CD4-positive, alpha-beta T cell (primary cell): ENCODE measurements at regions not wholly inside any gene's neighbourhood (a gene's known extent, or its start where the extent isn't known, plus 50 kb on each side); places are given as distances from the start of the nearest gene placed in this dataset.

ENCODE experiments used
- ATAC-seq: fragments of 200-7000 bp; cut with Tn5 transposase; one replicate; pipeline ENCODE4 v1.10.0; 2022; ENCODE audit warnings: mild to moderate bottlenecking; ENCODE audit not compliant: poor library complexity
- CTCF ChIA-PET: fragments of 350-600 bp; sonication (Branson Sonifier 250); formaldehyde crosslinking; loops from one replicate; lab custom pipeline; 2021; ENCODE audit warnings: antibody characterized with exemption, inconsistent platforms; lab: Charles Lee
- POLR2A ChIA-PET: fragments of 350-600 bp; sonication (Branson Sonifier 250); formaldehyde crosslinking; loops from one replicate; lab custom pipeline; 2021; ENCODE audit warnings: antibody characterized with exemption, inconsistent platforms; lab: Charles Lee
- DNase-seq, 14 experiments: peaks; one replicate each; pipeline ENCODE4 v3.0.0-alpha.2; 2013 to 2020; ENCODE audit warnings: mixed read lengths in 2 of 14
- H3K27ac ChIP-seq, 2 donors: one replicate each; pipeline versions ENCODE4 v1.5.1 to v1.7.0; 2013; ENCODE audit warnings: low read length in 2 of 2, low read depth in 1 of 2, mild to moderate bottlenecking in 1 of 2
- H3K27me3 ChIP-seq, 2 experiments: 1 replicate in 1 of 2; 2 replicates in 1 of 2; pipeline versions ENCODE4 v1.6.1 to v1.7.0; 2013; ENCODE audit warnings: low read length in 2 of 2, control low read depth in 1 of 2, mild to moderate bottlenecking in 1 of 2, moderate library complexity in 1 of 2; ENCODE audit not compliant: insufficient read depth in 2 of 2, control insufficient read depth in 1 of 2
- H3K36me3 ChIP-seq: one replicate; pipeline ENCODE4 v1.6.1; 2013; ENCODE audit warnings: low read length, control low read depth; ENCODE audit not compliant: insufficient read depth
- H3K4me1 ChIP-seq: one replicate; pipeline ENCODE4 v1.6.1; 2013; ENCODE audit warnings: low read length, control low read depth; ENCODE audit not compliant: insufficient read depth
- H3K4me3 ChIP-seq: one replicate; pipeline ENCODE4 v1.5.1; 2013; ENCODE audit warnings: mild to moderate bottlenecking, low read length, moderate library complexity
- H3K9me3 ChIP-seq, 2 experiments: 1 replicate in 1 of 2; 2 replicates in 1 of 2; pipeline versions ENCODE4 v1.6.1 to v1.7.0; 2013; ENCODE audit warnings: low read length in 2 of 2, mild to moderate bottlenecking in 2 of 2, control low read depth in 1 of 2, moderate library complexity in 1 of 2; ENCODE audit not compliant: control insufficient read depth in 1 of 2, insufficient read depth in 1 of 2
- H3K27ac Mint-ChIP-seq: one replicate; pipeline ENCODE4 v1.8.0; 2020; ENCODE audit warnings: mixed read lengths
- H3K27me3 Mint-ChIP-seq: one replicate; pipeline ENCODE4 v1.8.0; 2021; ENCODE audit warnings: mixed read lengths
- H3K36me3 Mint-ChIP-seq: one replicate; pipeline ENCODE4 v1.8.0; 2021; ENCODE audit warnings: low read depth, mixed read lengths
- H3K4me1 Mint-ChIP-seq: one replicate; pipeline ENCODE4 v1.8.0; 2021; ENCODE audit warnings: low read depth, mixed read lengths
- H3K4me3 Mint-ChIP-seq: one replicate; pipeline ENCODE4 v1.8.0; 2020; ENCODE audit warnings: mild to moderate bottlenecking, mixed read lengths
- H3K9me3 Mint-ChIP-seq: one replicate; pipeline ENCODE4 v1.8.0; 2020; ENCODE audit warnings: mixed read lengths
- CTCF ChIP-seq: fragments of 200-600 bp; IDR thresholded peaks from one replicate; pipeline ENCODE4 v1.8.0; 2022; ENCODE audit warnings: antibody characterized with exemption, mild to moderate bottlenecking
- intact Hi-C, 2 experiments: fragments of 100-400 bp; cut with DNase I in 1 of 2; cut with micrococcal nuclease in 1 of 2; formaldehyde crosslinking; loops; one replicate each; pipeline versions ENCODE4 v1.15.1 to v1.9.0; 2023 to 2025; cut with DNase I, micrococcal nuclease

GRCh38 chr2:102986826-102987490 is 225.1 kb downstream of the TMEM182 start:
- peaks cover 0 to 3% of the 10 kb centered on the region in 2 experiments for H3K27me3 ChIP-seq
- H3K9me3 ChIP-seq, result no peaks in the 10 kb centered on the region
- no peaks in the 10 kb centered on the region for H3K4me1 Mint-ChIP-seq
- no peak for DNase-seq
- no peak overlapping the region for H3K27ac ChIP-seq
- CTCF ChIA-PET, result no interaction called here
- no peak overlapping the region for H3K4me3 ChIP-seq
- no peaks in the 10 kb centered on the region for H3K4me1 ChIP-seq
- POLR2A ChIA-PET, result no interaction called here
- peaks cover 3% of the 10 kb centered on the region for H3K27me3 Mint-ChIP-seq
- H3K9me3 Mint-ChIP-seq, result peaks cover 3% of the 10 kb centered on the region
- intact Hi-C loops, result no loop called here
- ATAC-seq, result no peak
- H3K27ac Mint-ChIP-seq, result no peak overlapping the region
- no peaks in the 10 kb centered on the region for H3K36me3 ChIP-seq
- no peak for TF ChIP-seq CTCF
- no peak overlapping the region for H3K4me3 Mint-ChIP-seq
- H3K36me3 Mint-ChIP-seq, result no peaks in the 10 kb centered on the region

GRCh38 chr2:102992607-102993006 is 230.8 kb downstream of the TMEM182 start:
- H3K9me3 ChIP-seq, result no peaks in the 10 kb centered on the region
- Mint-ChIP-seq H3K27ac (no peak overlapping the region), H3K9me3 (peaks cover 3% of the 10 kb centered on the region), H3K4me1 (no peaks in the 10 kb centered on the region), H3K36me3 (no peaks in the 10 kb centered on the region), H3K4me3 (no peak overlapping the region), H3K27me3 (peaks cover 3% of the 10 kb centered on the region)
- H3K4me1 ChIP-seq, result no peaks in the 10 kb centered on the region
- TF ChIP-seq CTCF, result no peak
- intact Hi-C loops, result no loop called here
- H3K4me3 ChIP-seq, result no peak overlapping the region
- POLR2A ChIA-PET, result no interaction called here
- no peak overlapping the region for H3K27ac ChIP-seq
- DNase-seq, result no peak
- no peaks in the 10 kb centered on the region for H3K36me3 ChIP-seq
- H3K27me3 ChIP-seq, result peaks cover 0 to 3% of the 10 kb centered on the region in 2 experiments
- CTCF ChIA-PET, result no interaction called here
- ATAC-seq, result no peak

DNA sequence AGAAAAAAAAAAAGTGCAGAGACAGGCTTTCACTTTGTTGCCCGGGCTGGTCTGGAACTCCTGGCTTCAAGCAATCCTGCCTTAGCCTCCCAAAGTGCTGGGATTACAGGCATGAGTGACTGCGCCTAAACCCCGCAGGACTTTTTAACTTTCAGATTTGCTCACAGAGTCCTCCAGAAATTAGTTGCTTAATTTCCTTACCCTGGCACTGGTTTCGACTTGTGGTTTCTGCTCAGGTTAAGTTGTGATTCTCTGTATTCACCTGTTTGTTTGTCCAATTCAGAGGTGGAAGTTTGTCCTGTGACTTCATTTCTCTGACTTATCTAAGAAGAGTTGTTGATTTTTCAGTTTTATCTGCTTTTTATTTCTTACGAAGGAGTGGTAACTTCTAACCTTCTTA is 238.1 kb downstream of the TMEM182 start:
- H3K4me3 Mint-ChIP-seq, result no peak overlapping the region
- H3K27ac ChIP-seq, result no peak overlapping the region
- no peaks in the 10 kb centered on the region for H3K27me3 ChIP-seq
- POLR2A ChIA-PET, result no interaction called here
- H3K27ac Mint-ChIP-seq, result no peak overlapping the region
- H3K9me3 ChIP-seq, result peaks cover 0 to 4% of the 10 kb centered on the region in 2 experiments
- no peaks in the 10 kb centered on the region for H3K36me3 ChIP-seq
- DNase-seq (no peak), ATAC-seq (no peak)
- no peaks in the 10 kb centered on the region for H3K27me3 Mint-ChIP-seq
- H3K4me3 ChIP-seq, result no peak overlapping the region
- CTCF ChIA-PET, result no interaction called here
- no peaks in the 10 kb centered on the region for H3K4me1 Mint-ChIP-seq
- intact Hi-C loops, result no loop called here
- no peaks in the 10 kb centered on the region for H3K4me1 ChIP-seq
- TF ChIP-seq CTCF, result no peak
- H3K36me3 Mint-ChIP-seq, result no peaks in the 10 kb centered on the region
- H3K9me3 Mint-ChIP-seq, result no peaks in the 10 kb centered on the region
